ENCODE measurements at regions not wholly inside any gene's neighbourhood (a gene's known extent, or its start where the extent isn't known, plus 50 kb on each side); places are given as distances from the start of the nearest gene placed in this dataset.

- Histone ChIP-seq H3K4me3 (ENCODE audit: low read depth in 1 of 2, low read length in 2 of 2) (no peak overlapping the region), H3K36me3 (ENCODE audit: control insufficient read depth in 1 of 2, insufficient read depth in 2 of 2, low read length in 2 of 2) (no peaks in the 10 kb centered on the region), H3K4me1 (ENCODE audit: control insufficient read depth in 1 of 2, insufficient read depth in 2 of 2, low read length in 2 of 2) (no peaks in the 10 kb centered on the region), H3K27ac (ENCODE audit: low read length) (no peak overlapping the region), H3K9me3 (ENCODE audit: control insufficient read depth in 1 of 2, low read length in 2 of 2) (no peaks in the 10 kb centered on the region), H3K27me3 (ENCODE audit: low read depth, low read length) (no peaks in the 10 kb centered on the region)
These were observed 636.1 kb upstream of the KLF4 start for GRCh38 chr9:108125625-108126024.

- H3K27ac ChIP-seq (ENCODE audit: low read length) = no peak overlapping the region
- no peaks in the 10 kb centered on the region for H3K27me3 ChIP-seq (ENCODE audit: low read depth, low read length)
- H3K9me3 ChIP-seq (ENCODE audit: control insufficient read depth in 1 of 2, low read length in 2 of 2) = no peaks in the 10 kb centered on the region
- H3K4me3 ChIP-seq (ENCODE audit: low read depth in 1 of 2, low read length in 2 of 2) = no peak overlapping the region
- no peaks in the 10 kb centered on the region for H3K36me3 ChIP-seq (ENCODE audit: control insufficient read depth in 1 of 2, insufficient read depth in 2 of 2, low read length in 2 of 2)
- H3K4me1 ChIP-seq (ENCODE audit: control insufficient read depth in 1 of 2, insufficient read depth in 2 of 2, low read length in 2 of 2) = no peaks in the 10 kb centered on the region
These were observed 630.1 kb upstream of the KLF4 start for GRCh38 chr9:108119530-108120113.

- no peaks in the 10 kb centered on the region for H3K36me3 ChIP-seq (ENCODE audit: control insufficient read depth in 1 of 2, insufficient read depth in 2 of 2, low read length in 2 of 2)
- H3K27me3 ChIP-seq (ENCODE audit: low read depth, low read length) = no peaks in the 10 kb centered on the region
- no peak overlapping the region for H3K4me3 ChIP-seq (ENCODE audit: low read depth in 1 of 2, low read length in 2 of 2)
- no peaks in the 10 kb centered on the region for H3K4me1 ChIP-seq (ENCODE audit: control insufficient read depth in 1 of 2, insufficient read depth in 2 of 2, low read length in 2 of 2)
- no peaks in the 10 kb centered on the region for H3K9me3 ChIP-seq (ENCODE audit: control insufficient read depth in 1 of 2, low read length in 2 of 2)
- no peak overlapping the region for H3K27ac ChIP-seq (ENCODE audit: low read length)
These were observed 628.2 kb upstream of the KLF4 start for GRCh38 chr9:108117795-108118194.

- Histone ChIP-seq H3K4me1 (ENCODE audit: control insufficient read depth in 1 of 2, insufficient read depth in 2 of 2, low read length in 2 of 2) (no peaks in the 10 kb centered on the region), H3K9me3 (ENCODE audit: control insufficient read depth in 1 of 2, low read length in 2 of 2) (no peaks in the 10 kb centered on the region), H3K27me3 (ENCODE audit: low read depth, low read length) (no peaks in the 10 kb centered on the region), H3K4me3 (ENCODE audit: low read depth in 1 of 2, low read length in 2 of 2) (no peak overlapping the region), H3K36me3 (ENCODE audit: control insufficient read depth in 1 of 2, insufficient read depth in 2 of 2, low read length in 2 of 2) (no peaks in the 10 kb centered on the region), H3K27ac (ENCODE audit: low read length) (no peak overlapping the region)
These were observed 627.7 kb upstream of the KLF4 start for GRCh38 chr9:108117306-108117705.

GRCh38 chr9:108113596-108113995, 624.0 kb upstream of the KLF4 start:
- Histone ChIP-seq H3K36me3 (ENCODE audit: control insufficient read depth in 1 of 2, insufficient read depth in 2 of 2, low read length in 2 of 2) (no peaks in the 10 kb centered on the region), H3K27me3 (ENCODE audit: low read depth, low read length) (no peaks in the 10 kb centered on the region), H3K4me3 (ENCODE audit: low read depth in 1 of 2, low read length in 2 of 2) (no peak overlapping the region), H3K9me3 (ENCODE audit: control insufficient read depth in 1 of 2, low read length in 2 of 2) (no peaks in the 10 kb centered on the region), H3K4me1 (ENCODE audit: control insufficient read depth in 1 of 2, insufficient read depth in 2 of 2, low read length in 2 of 2) (no peaks in the 10 kb centered on the region), H3K27ac (ENCODE audit: low read length) (no peak overlapping the region)

- no peak overlapping the region for H3K4me3 ChIP-seq (ENCODE audit: low read depth in 1 of 2, low read length in 2 of 2)
- no peaks in the 10 kb centered on the region for H3K36me3 ChIP-seq (ENCODE audit: control insufficient read depth in 1 of 2, insufficient read depth in 2 of 2, low read length in 2 of 2)
- H3K9me3 ChIP-seq (ENCODE audit: control insufficient read depth in 1 of 2, low read length in 2 of 2) = no peaks in the 10 kb centered on the region
- no peak overlapping the region for H3K27ac ChIP-seq (ENCODE audit: low read length)
- no peaks in the 10 kb centered on the region for H3K27me3 ChIP-seq (ENCODE audit: low read depth, low read length)
- H3K4me1 ChIP-seq (ENCODE audit: control insufficient read depth in 1 of 2, insufficient read depth in 2 of 2, low read length in 2 of 2) = no peaks in the 10 kb centered on the region
These were observed 620.5 kb upstream of the KLF4 start for GRCh38 chr9:108109927-108110690.

GRCh38 chr9:108108852-108109448, 619.4 kb upstream of the KLF4 start:
- Histone ChIP-seq H3K4me3 (ENCODE audit: low read depth in 1 of 2, low read length in 2 of 2) (no peak overlapping the region), H3K27ac (ENCODE audit: low read length) (no peak overlapping the region), H3K27me3 (ENCODE audit: low read depth, low read length) (no peaks in the 10 kb centered on the region), H3K36me3 (ENCODE audit: control insufficient read depth in 1 of 2, insufficient read depth in 2 of 2, low read length in 2 of 2) (no peaks in the 10 kb centered on the region), H3K9me3 (ENCODE audit: control insufficient read depth in 1 of 2, low read length in 2 of 2) (no peaks in the 10 kb centered on the region), H3K4me1 (ENCODE audit: control insufficient read depth in 1 of 2, insufficient read depth in 2 of 2, low read length in 2 of 2) (no peaks in the 10 kb centered on the region)

- H3K4me1 ChIP-seq (ENCODE audit: control insufficient read depth in 1 of 2, insufficient read depth in 2 of 2, low read length in 2 of 2) = no peaks in the 10 kb centered on the region
- no peaks in the 10 kb centered on the region for H3K36me3 ChIP-seq (ENCODE audit: control insufficient read depth in 1 of 2, insufficient read depth in 2 of 2, low read length in 2 of 2)
- H3K27ac ChIP-seq (ENCODE audit: low read length) = no peak overlapping the region
- no peak overlapping the region for H3K4me3 ChIP-seq (ENCODE audit: low read depth in 1 of 2, low read length in 2 of 2)
- no peaks in the 10 kb centered on the region for H3K27me3 ChIP-seq (ENCODE audit: low read depth, low read length)
- no peaks in the 10 kb centered on the region for H3K9me3 ChIP-seq (ENCODE audit: control insufficient read depth in 1 of 2, low read length in 2 of 2)
These were observed 618.8 kb upstream of the KLF4 start for GRCh38 chr9:108108280-108108851.

GRCh38 chr9:108105885-108106284, 616.3 kb upstream of the KLF4 start:
- H3K27me3 ChIP-seq (ENCODE audit: low read depth, low read length) = no peaks in the 10 kb centered on the region
- H3K4me1 ChIP-seq (ENCODE audit: control insufficient read depth in 1 of 2, insufficient read depth in 2 of 2, low read length in 2 of 2) = no peaks in the 10 kb centered on the region
- no peak overlapping the region for H3K4me3 ChIP-seq (ENCODE audit: low read depth in 1 of 2, low read length in 2 of 2)
- no peaks in the 10 kb centered on the region for H3K9me3 ChIP-seq (ENCODE audit: control insufficient read depth in 1 of 2, low read length in 2 of 2)
- no peak overlapping the region for H3K27ac ChIP-seq (ENCODE audit: low read length)
- H3K36me3 ChIP-seq (ENCODE audit: control insufficient read depth in 1 of 2, insufficient read depth in 2 of 2, low read length in 2 of 2) = no peaks in the 10 kb centered on the region

GRCh38 chr9:108104991-108105390, 615.4 kb upstream of the KLF4 start:
- Histone ChIP-seq H3K36me3 (ENCODE audit: control insufficient read depth in 1 of 2, insufficient read depth in 2 of 2, low read length in 2 of 2) (no peaks in the 10 kb centered on the region), H3K27ac (ENCODE audit: low read length) (no peak overlapping the region), H3K4me1 (ENCODE audit: control insufficient read depth in 1 of 2, insufficient read depth in 2 of 2, low read length in 2 of 2) (no peaks in the 10 kb centered on the region), H3K4me3 (ENCODE audit: low read depth in 1 of 2, low read length in 2 of 2) (no peak overlapping the region), H3K27me3 (ENCODE audit: low read depth, low read length) (no peaks in the 10 kb centered on the region), H3K9me3 (ENCODE audit: control insufficient read depth in 1 of 2, low read length in 2 of 2) (no peaks in the 10 kb centered on the region)

- no peaks in the 10 kb centered on the region for H3K36me3 ChIP-seq (ENCODE audit: control insufficient read depth in 1 of 2, insufficient read depth in 2 of 2, low read length in 2 of 2)
- H3K27me3 ChIP-seq (ENCODE audit: low read depth, low read length) = no peaks in the 10 kb centered on the region
- H3K4me1 ChIP-seq (ENCODE audit: control insufficient read depth in 1 of 2, insufficient read depth in 2 of 2, low read length in 2 of 2) = no peaks in the 10 kb centered on the region
- no peak overlapping the region for H3K4me3 ChIP-seq (ENCODE audit: low read depth in 1 of 2, low read length in 2 of 2)
- no peaks in the 10 kb centered on the region for H3K9me3 ChIP-seq (ENCODE audit: control insufficient read depth in 1 of 2, low read length in 2 of 2)
- no peak overlapping the region for H3K27ac ChIP-seq (ENCODE audit: low read length)
These were observed 613.6 kb upstream of the KLF4 start for GRCh38 chr9:108103046-108103693.
